ENCODE measurements at regions not wholly inside any gene's neighbourhood (a gene's known extent, or its start where the extent isn't known, plus 50 kb on each side); places are given as distances from the start of the nearest gene placed in this dataset.

- 54% methylated on average over 4 of the region's 4 CpGs for WGBS (ENCODE audit: insufficient coverage, insufficient replicate concordance, low lambda C conversion rate, missing lambda C conversion rate)
- RAD21 ChIA-PET (ENCODE audit: unreplicated experiment) = interaction anchor here (0.6 to 3.5 kb wide), 9 partner anchors 10 to 274 kb away, joined by 3 to 39 read pairs (median 3); no protein-coding TSS in a partner anchor
- POLR2A ChIA-PET = interaction anchor here (0.6 to 1.9 kb wide), 4 partner anchors 10 to 268 kb away, joined by 3 to 9 read pairs (median 3); no protein-coding TSS in a partner anchor
- in situ Hi-C loops (cut with MboI) (no loop called here), intact Hi-C loops (cut with micrococcal nuclease; ENCODE audit: unreplicated experiment) (loop anchor here (1.0 to 2.0 kb wide), 3 partner anchors 21 to 271 kb away; no protein-coding TSS in a partner anchor)
- H3K4me2 ChIP-seq (ENCODE audit: control insufficient read depth, insufficient read depth) = peak overlapping the region; percentile 74
- H3K79me2 ChIP-seq (ENCODE audit: control insufficient read depth, insufficient read depth, low read length) = no peaks in the 10 kb centered on the region
- DNase-seq (ENCODE audit: low read depth, low spot score) = no peak
- peak; percentile 42 for ATAC-seq
- peak overlapping the region; percentile 1 for H3K9ac ChIP-seq (ENCODE audit: control insufficient read depth, insufficient read depth, low read length)
- CTCF ChIA-PET = interaction anchor here (0.8 to 2.8 kb wide), 8 partner anchors 10 to 271 kb away, joined by 3 to 30 read pairs (median 6); no protein-coding TSS in a partner anchor
- peaks cover 59% of the 10 kb centered on the region for H3K4me1 ChIP-seq (ENCODE audit: control insufficient read depth, insufficient read depth, low read length)
- H2AFZ ChIP-seq (ENCODE audit: control insufficient read depth, low read depth, low read length) = peak overlapping the region; percentile 24; the same call in 1 of the 2 replicates
- H3K36me3 ChIP-seq (ENCODE audit: control insufficient read depth in 2 of 2, insufficient read depth in 2 of 2, low read length in 1 of 2) = no peaks in the 10 kb centered on the region
- H4K20me1 ChIP-seq (ENCODE audit: control insufficient read depth, insufficient read depth) = no peaks in the 10 kb centered on the region
- BruUV-seq (replicated peaks) = no TSS peak
- peak overlapping the region; percentile 57 for H3K27ac ChIP-seq (ENCODE audit: control insufficient read depth, insufficient read depth)
- H3K4me3 ChIP-seq = peak overlapping the region; percentile 23; the same call in 1 of the 2 replicates
- SMC1A ChIA-PET (ENCODE audit: uncharacterized antibody, unreplicated experiment) = interaction anchor here (0.6 to 14.9 kb wide), 18 partner anchors 10 to 286 kb away, joined by 3 to 229 read pairs (median 4); no protein-coding TSS in a partner anchor
- no peaks in the 10 kb centered on the region for H3K9me3 ChIP-seq (replicated peaks; ENCODE audit: control insufficient read depth, insufficient read depth, low read length)
- FAIRE-seq = no peak
- H3K27me3 ChIP-seq (replicated peaks in 1 of 2; ENCODE audit: control insufficient read depth in 2 of 2, insufficient read depth in 2 of 2, low read length in 1 of 2) = no peaks in the 10 kb centered on the region
- TF ChIP-seq BHLHE40 (IDR thresholded peaks at IDR 0.05; ENCODE audit: borderline replicate concordance in 1 of 2, low read depth in 2 of 2, low read length in 1 of 2) (0 out of 4 replicates have a peak, but pooled peaks of 1 of the 2 experiments have one; percentile 10), TBL1XR1 (IDR thresholded peaks at IDR 0.05; ENCODE audit: low read depth, low read length) (0 out of 2 replicates have a peak, but pooled peaks have one; percentile 16), ZNF24 (IDR thresholded peaks at IDR 0.05) (no peak), CTCF (IDR thresholded peaks at IDR 0.05 in 2 of 3, conservative IDR thresholded peaks at IDR 0.05 in 1 of 3; ENCODE audit: control insufficient read depth in 2 of 3, extremely low read depth in 1 of 3, insufficient read depth in 1 of 3, low read depth in 3 of 3, low read length in 3 of 3) (peak; percentile 20 to 45 (median 28); a peak in 4 of 6 replicates), CBX5 (IDR thresholded peaks at IDR 0.05; ENCODE audit: low read depth) (peak; percentile 54; the same call in 1 of the 2 replicates), IRF4 (IDR thresholded peaks at IDR 0.05; ENCODE audit: low read depth, low read length) (peak; percentile 83), ATF3 (IDR thresholded peaks at IDR 0.05; ENCODE audit: borderline replicate concordance, extremely low read depth, low read depth, low read length) (no peak), IKZF2 (IDR thresholded peaks at IDR 0.05) (peak; percentile 35 to 58; a peak in 3 of 4 replicates), CREM (IDR thresholded peaks at IDR 0.05; ENCODE audit: low read depth) (0 out of 2 replicates have a peak, but pooled peaks have one; percentile 16), EED (IDR thresholded peaks at IDR 0.05; ENCODE audit: low read depth) (peak; percentile 78), ETV6 (conservative IDR thresholded peaks at IDR 0.05 in 1 of 2, IDR thresholded peaks at IDR 0.05 in 1 of 2; ENCODE audit: borderline replicate concordance in 1 of 2, low read depth in 1 of 2) (peak in 1 of 2 experiments; percentile 86; a peak in 2 of 4 replicates), NBN (IDR thresholded peaks at IDR 0.05) (0 out of 2 replicates have a peak, but pooled peaks have one; percentile 23), ATF7 (IDR thresholded peaks at IDR 0.05; ENCODE audit: low read depth) (no peak), TCF12 (IDR thresholded peaks at IDR 0.05; ENCODE audit: low read depth, low read length) (peak; percentile 23; the same call in 1 of the 2 replicates), EP300 (IDR thresholded peaks at IDR 0.05; ENCODE audit: borderline replicate concordance in 1 of 2, control insufficient read depth in 1 of 2, low read depth in 2 of 2, low read length in 2 of 2) (0 out of 4 replicates have a peak, but pooled peaks of 1 of the 2 experiments have one; percentile 28), SRF (IDR thresholded peaks at IDR 0.05; ENCODE audit: low read depth in 2 of 2, low read length in 2 of 2) (0 out of 4 replicates have a peak, but pooled peaks of 1 of the 2 experiments have one; percentile 33), RAD51 (IDR thresholded peaks at IDR 0.05) (no peak), GATAD2B (conservative IDR thresholded peaks at IDR 0.05; ENCODE audit: low read depth) (0 out of 2 replicates have a peak, but pooled peaks have one; percentile 27), ATF2 (IDR thresholded peaks at IDR 0.05; ENCODE audit: low read length) (peak; percentile 8; the same call in 1 of the 2 replicates)
These were observed 254.6 kb downstream of the PTEN start for GRCh38 chr10:88117869-88118632.

All from GM12878 (cell line).